ENCODE measurements at regions not wholly inside any gene's neighbourhood (a gene's known extent, or its start where the extent isn't known, plus 50 kb on each side); places are given as distances from the start of the nearest gene placed in this dataset.

DNA sequence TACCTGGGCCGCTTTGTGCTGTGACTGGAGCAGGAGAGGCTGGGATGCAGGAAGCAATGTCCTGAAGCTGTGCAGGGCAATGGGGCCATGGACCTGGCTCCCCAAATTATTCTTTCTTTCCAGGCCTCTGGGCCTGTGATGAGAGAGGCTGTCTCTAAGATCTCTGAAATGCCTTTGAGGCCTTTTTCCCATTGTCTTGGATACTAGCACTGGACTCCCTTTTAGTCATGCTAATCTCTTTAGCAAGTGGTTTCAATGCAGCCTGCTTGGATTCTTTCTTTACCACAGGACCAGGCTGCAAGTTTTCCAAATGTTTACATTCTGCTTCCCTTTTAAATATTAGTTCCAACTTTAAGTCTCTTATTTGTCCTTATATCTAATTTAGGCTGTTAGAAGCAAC is 64.8 kb upstream of the SGO1 start:
- H3K4me3 Mint-ChIP-seq, result no peak overlapping the region
- no peak overlapping the region for H2BK15ac ChIP-seq (ENCODE audit: low read depth, low read length)
- no peaks in the 10 kb centered on the region for H3K79me1 ChIP-seq (ENCODE audit: insufficient read depth, low read depth, low read length, poor library complexity, severe bottlenecking)
- no peak overlapping the region for H2AK5ac ChIP-seq (ENCODE audit: insufficient read length, low read length)
- H3K56ac ChIP-seq (ENCODE audit: insufficient read length, low read depth, low read length), result no peak overlapping the region
- TF ChIP-seq CTCF (conservative IDR thresholded peaks at IDR 0.05), result no peak
- H3K4me1 ChIP-seq (ENCODE audit: insufficient read depth, low read length), result peaks cover 7% of the 10 kb centered on the region; the same call in 1 of the 2 replicates
- no peak overlapping the region for H2BK12ac ChIP-seq (ENCODE audit: insufficient read length, low read depth, low read length)
- H3K79me2 ChIP-seq (ENCODE audit: insufficient read depth, low read length), result no peaks in the 10 kb centered on the region
- DNase-seq, result no peak
- no peak overlapping the region for H4K8ac ChIP-seq (replicated peaks; ENCODE audit: insufficient read length, low read depth, low read length)
- peaks cover 3% of the 10 kb centered on the region; the same call in 1 of the 2 replicates for H3K27me3 Mint-ChIP-seq (ENCODE audit: low read depth)
- H4K91ac ChIP-seq (ENCODE audit: insufficient read length, low read depth, low read length), result no peak overlapping the region
- no peak overlapping the region for H3K4ac ChIP-seq (ENCODE audit: low read depth, low read length)
- peaks cover 0 to 14% (median 0%) of the 10 kb centered on the region in 3 experiments; a peak in 4 of 7 replicates for H3K36me3 Mint-ChIP-seq (ENCODE audit: insufficient read depth in 1 of 3, low read depth in 3 of 3)
- H3K23me2 ChIP-seq (ENCODE audit: insufficient read length, low read depth, low read length, poor library complexity, severe bottlenecking), result no peaks in the 10 kb centered on the region
- no peak overlapping the region for H3K18ac ChIP-seq (ENCODE audit: insufficient read length, low read depth, low read length)
- no peak overlapping the region for H2BK5ac ChIP-seq (ENCODE audit: insufficient read length, low read length)
- no peak overlapping the region for H4K5ac ChIP-seq (ENCODE audit: insufficient read length, low read depth, low read length)
- peaks cover 0 to 4% of the 10 kb centered on the region in 2 experiments; a peak in 2 of 5 replicates for H3K9me3 Mint-ChIP-seq
- peak overlapping the region; percentile 29 to 70 (median 44); a peak in 2 of 7 replicates for H3K27ac Mint-ChIP-seq
- H3K9ac ChIP-seq (ENCODE audit: extremely low read depth, insufficient read length, low read length), result no peak overlapping the region
- H3K14ac ChIP-seq (ENCODE audit: insufficient read depth, low read length), result no peak overlapping the region
- no peaks in the 10 kb centered on the region for H3K27me3 ChIP-seq (ENCODE audit: insufficient read depth, low read length)
- no peak overlapping the region for H3K4me2 ChIP-seq (ENCODE audit: insufficient read depth, insufficient read length, low read length)
- H2BK120ac ChIP-seq (ENCODE audit: low read depth, low read length, poor library complexity, severe bottlenecking), result no peak overlapping the region
- H3K4me1 Mint-ChIP-seq, result peaks cover 29 to 35% of the 10 kb centered on the region in 2 experiments
- no peak overlapping the region for H3K23ac ChIP-seq (ENCODE audit: insufficient read length, low read depth, low read length)
- no peak overlapping the region for H2BK20ac ChIP-seq (ENCODE audit: low read depth, low read length, poor library complexity, severe bottlenecking)
- no peak overlapping the region for H2AFZ ChIP-seq (ENCODE audit: low read length)
- no peak overlapping the region for H3T11ph ChIP-seq (ENCODE audit: low read length)
- no peaks in the 10 kb centered on the region for H3K9me3 ChIP-seq (ENCODE audit: control insufficient read depth, low read depth, low read length)
- no peak overlapping the region for H3K27ac ChIP-seq (ENCODE audit: insufficient read length, low read depth, low read length)
- no peaks in the 10 kb centered on the region for H4K20me1 ChIP-seq (ENCODE audit: control insufficient read depth, insufficient read depth, insufficient read length)
- no CpG with 5 or more reads among the region's 1 CpG for WGBS (ENCODE audit: extremely low coverage, insufficient read length, low lambda C conversion rate)

Data from H9 (cell line).